NCI-H2107 treated with DMSO at 0.1 percent for 48 hours (cell line): ENCODE measurements at regions not wholly inside any gene's neighbourhood (a gene's known extent, or its start where the extent isn't known, plus 50 kb on each side); places are given as distances from the start of the nearest gene placed in this dataset.
"Not testable (repeated sequence)": the region's sequence is repeated elsewhere in the genome, so short reads cannot be mapped to it uniquely, and the experiment has no call there.

Experiments
- DNase-seq: peaks from one replicate; lab custom pipeline; 2025; ENCODE audit not compliant: unreplicated experiment; lab: John Stamatoyannopoulos, UW

DNA sequence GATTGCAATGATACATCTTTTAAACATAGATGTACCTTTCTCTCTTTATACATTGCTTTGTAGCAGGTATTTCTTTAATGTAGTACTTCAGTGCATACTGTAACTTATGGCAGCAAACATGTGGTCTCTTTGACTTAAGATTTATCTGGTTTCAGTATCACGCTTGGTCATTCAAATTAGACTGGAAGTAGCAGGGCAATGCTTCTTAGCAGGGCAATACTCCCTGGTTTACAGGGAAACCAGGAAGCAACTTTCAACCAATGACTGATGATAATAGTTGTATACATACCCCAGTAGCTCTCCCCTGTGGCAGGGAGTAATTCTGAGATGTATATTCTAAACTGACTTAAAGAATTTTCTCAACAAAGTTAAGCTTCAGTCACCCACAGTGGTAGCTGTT, 761.1 kb upstream of the CDH10 start:
- no peak for DNase-seq

DNA sequence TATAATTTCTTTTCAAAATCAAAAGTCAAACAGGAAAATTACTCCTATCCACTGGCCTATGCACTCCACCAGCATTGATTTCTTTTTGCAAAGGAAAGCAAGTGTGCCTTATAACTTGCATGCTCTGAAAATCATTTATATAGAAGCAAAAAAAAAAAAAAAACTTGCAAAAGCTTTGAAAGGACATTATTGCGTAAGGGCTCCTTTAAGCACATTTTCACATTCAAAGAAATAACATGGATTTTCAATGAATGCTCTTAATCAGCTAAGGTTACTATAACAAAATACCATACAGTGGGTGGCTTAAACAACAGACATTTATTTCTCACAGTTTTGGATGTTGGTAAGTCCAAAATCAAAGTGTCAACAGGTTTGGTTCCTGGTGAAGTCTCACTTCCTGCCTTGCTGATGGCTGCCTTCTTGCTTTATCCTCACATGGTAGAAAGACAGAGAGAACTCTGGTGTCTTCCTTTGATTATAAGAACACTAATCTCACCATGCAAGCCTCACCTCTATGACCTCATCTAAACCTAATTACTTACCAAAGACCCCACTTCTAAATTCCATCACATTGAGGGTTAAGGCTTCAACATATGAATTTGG, 755.2 kb upstream of the CDH10 start:
- DNase-seq, result no peak

DNA sequence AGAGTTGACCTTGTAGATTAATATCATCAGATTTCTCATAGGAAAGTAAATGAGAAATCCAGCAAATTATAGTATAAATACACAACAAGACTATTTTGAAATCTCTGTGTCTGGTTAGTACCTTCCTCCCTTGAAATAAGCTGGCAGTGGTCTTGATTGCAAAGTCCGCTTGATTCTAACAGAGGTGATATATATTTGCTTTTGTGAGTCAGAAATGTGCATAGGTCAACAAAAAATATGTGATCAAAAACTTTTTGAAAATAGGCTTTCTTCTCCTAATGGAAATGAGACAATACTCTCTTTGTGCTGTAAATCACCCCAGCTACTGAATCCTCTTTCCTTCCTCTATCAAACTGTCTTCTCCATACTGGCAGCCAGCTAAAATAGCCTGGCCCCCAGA, 749.2 kb upstream of the CDH10 start:
- DNase-seq, result no peak

DNA sequence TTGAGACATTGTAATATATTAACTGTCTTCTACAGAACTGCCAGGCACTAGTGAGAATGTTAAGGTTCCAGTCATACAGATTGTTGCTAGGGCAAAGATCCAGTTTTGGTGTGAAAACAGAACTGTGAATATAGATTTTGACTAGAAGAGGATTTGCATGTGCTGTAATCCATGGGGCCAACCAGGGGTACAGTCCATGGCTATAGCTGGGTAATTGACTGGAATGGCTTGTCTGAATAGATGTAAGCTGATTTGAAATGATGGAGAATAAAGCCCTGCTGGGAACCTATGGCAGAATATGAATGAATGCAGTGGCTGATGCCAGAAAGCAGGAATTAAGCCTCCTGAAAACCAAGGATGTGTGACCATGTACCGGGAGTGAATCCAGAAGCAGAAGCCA, 748.5 kb upstream of the CDH10 start:
- DNase-seq, result no peak

DNA sequence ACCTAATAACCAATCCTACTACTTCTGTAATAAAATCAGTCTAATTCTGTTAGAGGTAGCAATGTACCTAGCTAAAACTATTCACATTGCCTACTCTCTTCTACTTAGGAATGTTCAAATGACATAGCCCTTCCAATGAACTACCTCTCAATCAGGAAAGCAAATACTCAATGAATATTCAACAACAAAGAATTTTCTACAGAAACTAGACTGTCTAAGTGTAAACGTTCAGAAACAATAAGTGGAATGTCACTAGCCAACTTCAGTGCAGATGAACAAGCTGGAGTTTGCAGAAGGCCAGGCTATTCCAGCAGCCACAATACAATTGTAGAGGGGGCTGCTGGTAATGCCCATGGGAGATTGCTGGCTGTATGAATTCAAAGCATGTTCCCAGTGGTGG, 743.2 kb upstream of the CDH10 start:
- DNase-seq, result no peak

DNA sequence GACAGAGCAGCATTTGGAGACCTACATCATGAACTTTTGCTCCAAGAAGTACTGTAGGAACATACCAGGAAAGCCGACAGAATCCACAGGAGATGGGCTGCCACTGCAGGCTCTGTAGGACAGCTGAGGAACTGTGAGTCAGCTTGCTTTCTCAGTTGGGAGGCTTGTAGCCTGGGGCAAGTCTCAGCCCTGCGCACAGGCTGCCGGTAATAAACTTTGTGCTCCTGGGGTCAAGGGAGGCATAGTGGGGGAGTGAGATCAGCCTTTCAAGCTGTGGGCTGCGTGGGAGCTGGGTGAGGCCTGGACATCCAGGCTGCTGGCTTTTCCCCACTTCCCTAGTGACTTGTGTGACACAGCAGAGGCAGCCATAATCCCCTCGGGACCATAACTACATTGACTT, 718.0 kb upstream of the CDH10 start:
- no peak for DNase-seq

DNA sequence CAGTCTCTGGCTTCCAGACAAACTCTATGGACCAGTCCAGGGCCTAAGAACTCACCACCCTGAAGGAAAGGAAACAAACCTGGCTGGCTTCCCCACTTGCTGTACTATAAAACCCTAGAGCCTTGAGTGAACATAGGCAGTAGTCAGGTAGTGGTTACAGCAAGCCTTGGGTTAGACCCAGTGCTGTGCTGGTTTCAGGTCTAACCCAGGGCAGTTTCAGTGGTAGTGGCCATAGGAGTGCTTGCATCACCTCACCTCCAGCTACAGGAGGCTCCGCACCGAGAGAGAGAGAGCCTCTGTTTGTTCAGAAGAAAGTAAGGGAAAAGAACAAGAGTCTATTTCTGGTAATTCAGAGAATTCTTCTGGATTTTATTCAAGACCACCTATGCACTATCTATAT, 714.1 kb upstream of the CDH10 start:
- DNase-seq, result no peak

DNA sequence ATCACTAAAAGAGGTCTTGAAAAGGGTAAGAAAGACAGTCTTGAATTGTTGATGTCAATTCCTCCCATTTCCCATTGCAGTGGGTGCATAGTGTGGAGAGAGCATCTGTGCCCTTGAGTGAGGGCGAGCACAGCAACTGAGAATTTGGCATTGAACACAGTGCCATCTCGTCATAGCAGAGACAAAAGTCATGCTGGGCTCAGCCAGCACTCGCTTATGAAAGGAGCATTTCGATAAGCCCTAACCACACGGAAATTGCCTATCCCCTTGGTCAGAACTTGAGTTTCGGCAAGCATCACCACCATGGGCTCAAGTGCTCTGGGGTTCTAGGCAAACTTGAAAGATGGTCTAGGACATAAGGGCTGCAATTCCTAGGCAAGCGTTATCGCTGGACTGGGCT, 712.8 kb upstream of the CDH10 start:
- no peak for DNase-seq

DNA sequence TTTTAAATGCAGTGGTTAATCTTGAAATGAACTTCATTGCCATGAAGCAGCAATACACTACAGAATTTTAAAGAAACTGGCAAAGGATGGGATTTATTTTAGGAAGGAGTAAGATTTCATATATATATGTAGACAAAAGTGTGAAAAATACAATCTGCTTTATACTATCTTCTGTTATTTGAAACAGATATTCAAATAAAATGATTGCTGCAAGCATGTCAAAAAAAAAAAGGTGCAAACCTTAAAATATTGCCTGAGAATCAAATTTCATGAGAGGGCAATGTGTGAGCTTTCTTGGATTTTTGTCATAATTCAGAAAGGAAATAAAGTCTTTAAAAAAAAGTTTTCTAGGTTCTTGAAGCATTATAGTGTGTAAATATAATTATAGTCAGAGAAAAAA, 705.0 kb upstream of the CDH10 start:
- DNase-seq, result no peak

DNA sequence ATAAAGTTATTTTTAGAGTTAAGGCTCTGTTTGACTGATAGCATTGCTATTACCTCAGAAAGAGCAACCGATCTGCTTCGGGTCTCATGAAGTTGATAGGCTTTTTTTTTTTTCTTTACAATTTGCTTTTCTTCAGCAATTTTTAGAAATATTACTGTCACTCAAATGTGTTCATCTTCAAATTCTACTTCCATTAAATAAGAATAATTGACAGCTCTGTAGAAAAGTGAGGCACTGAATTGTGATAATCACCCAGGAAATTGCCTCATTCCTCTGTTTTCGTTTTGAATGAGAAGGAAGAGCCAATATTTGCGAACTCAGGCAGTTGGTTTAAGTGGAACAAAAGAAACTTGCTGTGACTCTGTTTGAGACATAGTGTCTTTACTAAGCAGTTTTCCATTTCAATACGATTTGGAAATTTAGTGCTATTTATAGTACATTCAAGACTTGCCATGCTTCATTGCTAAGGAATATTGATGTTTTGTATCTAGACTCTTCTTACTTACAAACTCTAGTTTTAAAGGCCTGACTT, 700.5 kb upstream of the CDH10 start:
- DNase-seq, result no peak

DNA sequence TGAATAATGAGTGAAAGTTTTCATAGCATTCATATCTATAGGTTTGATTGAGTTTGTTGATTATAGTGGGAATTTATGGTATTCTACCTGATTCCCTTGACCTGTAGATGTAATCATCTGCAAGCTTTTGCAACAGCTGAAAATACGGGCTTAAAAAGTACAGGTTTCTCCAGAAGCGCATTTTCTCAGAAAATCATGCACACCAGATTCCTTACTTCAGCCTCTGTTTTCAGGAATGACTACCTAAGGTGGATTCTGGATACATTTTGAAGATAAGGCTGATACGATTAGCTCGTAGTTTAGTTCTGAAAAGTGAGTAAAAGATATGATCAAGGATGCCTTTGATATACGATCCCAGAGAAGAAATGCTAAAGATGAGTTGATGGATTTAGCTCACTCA, 694.8 kb upstream of the CDH10 start:
- DNase-seq, result no peak

DNA sequence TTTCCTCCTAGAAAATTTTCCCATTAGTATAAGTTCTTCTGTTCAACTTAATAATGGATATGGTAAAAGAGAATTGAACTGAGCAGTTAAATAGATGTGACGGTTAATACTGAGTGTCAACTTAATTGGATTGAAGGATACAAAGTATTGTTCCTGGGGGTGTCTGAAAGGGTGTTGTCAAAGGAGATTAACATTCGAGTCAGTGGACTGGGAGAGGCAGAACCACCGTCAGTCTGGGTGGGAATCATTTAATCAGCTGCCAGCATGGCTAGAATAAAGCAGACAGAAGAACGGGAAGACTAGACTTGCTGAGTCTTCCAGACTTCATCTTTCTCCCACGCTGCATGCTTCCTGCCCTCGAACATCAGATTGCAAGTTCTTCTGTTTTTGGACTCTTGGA, 689.6 kb upstream of the CDH10 start:
- DNase-seq, result no peak

DNA sequence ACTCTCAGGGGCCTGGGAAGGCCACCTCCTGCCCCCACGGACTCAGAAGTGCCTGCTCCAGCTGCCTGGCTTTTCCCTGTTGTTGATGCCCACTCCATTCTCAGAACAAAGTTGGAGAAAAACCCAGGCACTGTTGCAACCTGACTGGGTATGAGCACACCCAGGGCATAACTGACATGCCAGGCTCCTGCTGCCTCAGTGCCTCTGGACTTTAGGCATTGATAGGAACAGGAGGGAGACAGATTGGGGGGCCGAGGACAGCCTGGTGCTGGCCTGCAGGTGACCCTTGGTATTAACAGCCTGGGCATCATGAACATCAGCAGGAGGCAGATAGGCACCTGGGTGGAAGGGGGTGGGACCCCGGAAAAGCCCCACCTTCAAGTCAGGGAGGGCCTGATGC, 685.9 kb upstream of the CDH10 start:
- no peak for DNase-seq

DNA sequence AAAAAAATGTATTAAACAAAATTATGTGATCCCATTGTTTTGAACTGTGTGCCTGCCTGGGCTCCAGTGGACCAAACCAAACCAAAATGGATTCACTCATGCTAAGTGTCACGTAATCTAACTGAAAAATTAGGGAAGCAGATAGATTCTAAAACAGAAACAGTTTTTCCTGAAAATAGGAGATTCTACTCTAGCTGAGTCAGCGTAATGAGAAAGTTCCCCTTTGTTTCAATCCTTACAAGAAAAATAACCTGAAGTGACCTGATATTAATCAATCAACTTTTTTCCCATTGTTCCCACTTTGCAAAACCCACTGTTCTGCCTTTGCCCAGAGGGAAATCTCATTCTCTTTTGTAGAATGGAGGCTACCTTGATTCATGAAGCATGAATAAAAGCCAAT, 682.4 kb upstream of the CDH10 start:
- no peak for DNase-seq

DNA sequence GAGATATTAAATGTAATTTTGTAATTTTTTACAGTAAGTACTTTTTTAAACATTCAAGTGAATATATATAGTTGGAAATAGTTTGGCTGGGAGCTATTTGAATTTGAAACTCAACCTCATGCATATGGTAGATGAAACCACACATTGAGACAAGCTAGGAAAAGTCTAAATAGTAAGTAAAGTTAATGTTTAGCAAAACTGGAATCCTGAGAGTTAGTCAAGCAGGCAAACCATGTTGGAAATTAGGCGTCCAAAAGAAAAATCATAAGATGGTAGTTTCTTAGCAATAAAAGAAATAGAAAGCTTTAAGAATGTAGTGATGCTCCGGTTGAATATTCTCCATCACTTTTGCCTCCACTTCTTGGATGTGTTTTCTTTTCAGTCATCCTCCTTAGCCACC, 657.1 kb upstream of the CDH10 start:
- DNase-seq, result no peak

DNA sequence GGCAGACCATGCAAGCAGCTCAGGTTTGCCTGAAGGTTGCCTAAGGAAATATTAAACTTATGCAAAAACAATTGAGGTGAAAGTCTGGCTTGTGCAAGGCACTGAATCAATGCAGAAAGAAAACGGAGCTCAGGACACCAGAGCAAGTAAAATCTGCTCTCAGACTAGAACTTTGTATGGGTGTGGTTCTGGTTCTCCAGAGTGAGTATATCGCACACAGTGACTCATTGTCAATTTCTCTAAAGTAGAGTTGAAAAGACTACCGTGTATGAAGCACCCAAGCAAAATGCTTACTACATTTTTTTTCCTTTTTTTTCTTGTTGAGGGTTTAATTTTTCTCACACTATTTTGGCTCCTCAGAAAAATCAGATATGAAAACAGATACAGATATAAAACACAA, 650.3 kb upstream of the CDH10 start:
- no peak for DNase-seq

DNA sequence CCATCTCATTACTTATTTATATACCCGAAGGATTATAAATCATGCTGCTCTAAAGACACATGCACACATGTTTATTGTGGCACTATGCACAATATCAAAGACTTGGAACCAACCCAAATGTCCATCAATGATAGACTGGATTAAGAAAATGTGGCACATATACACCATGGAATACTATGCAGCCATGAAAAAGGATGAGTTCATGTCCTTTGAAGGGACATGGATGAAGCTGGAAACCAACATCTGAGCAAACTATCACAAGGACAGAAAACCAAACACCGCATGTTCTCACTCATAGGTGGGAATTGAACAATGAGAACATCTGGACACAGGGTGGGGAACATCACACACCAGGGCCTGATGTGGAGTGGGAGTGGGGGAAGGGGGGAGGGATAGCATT, 645.0 kb upstream of the CDH10 start:
- not testable (repeated sequence) for DNase-seq

DNA sequence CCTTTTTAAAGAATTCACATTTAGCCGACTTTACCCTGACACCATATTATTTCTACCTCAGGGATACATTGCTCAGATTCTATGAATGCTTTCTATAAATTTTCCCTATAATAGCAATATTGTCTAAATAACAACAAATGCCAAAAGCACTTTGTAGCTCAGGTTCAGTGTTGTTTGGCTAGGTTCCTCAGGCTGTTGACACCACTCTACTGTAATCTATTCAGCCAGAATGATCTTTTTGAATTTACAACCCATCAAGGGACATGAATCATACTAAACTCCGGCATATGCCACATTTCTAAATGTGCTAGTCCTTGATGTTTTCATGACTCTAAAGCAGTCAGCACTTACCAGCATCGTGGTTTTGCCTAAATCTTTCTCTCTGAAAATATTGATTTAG, 641.5 kb upstream of the CDH10 start:
- no peak for DNase-seq

DNA sequence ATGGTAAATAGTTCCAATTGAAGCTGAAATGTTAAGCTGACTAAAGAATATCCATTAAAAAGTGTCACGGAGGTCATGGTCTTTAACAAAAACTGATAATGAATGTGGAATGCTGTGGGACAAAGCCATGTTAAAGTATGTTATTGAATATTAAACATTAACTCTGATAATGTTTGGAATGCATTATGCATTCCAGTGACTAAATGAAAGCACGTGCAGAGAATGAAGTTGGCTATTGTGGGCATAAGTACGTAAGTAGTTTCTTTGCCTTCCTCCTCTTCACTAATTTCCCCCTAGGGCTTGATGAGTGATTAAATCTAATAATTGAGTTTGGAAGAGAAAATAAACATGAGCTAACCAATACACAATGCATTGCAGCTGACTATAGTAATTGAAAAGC, 640.4 kb upstream of the CDH10 start:
- DNase-seq, result no peak

DNA sequence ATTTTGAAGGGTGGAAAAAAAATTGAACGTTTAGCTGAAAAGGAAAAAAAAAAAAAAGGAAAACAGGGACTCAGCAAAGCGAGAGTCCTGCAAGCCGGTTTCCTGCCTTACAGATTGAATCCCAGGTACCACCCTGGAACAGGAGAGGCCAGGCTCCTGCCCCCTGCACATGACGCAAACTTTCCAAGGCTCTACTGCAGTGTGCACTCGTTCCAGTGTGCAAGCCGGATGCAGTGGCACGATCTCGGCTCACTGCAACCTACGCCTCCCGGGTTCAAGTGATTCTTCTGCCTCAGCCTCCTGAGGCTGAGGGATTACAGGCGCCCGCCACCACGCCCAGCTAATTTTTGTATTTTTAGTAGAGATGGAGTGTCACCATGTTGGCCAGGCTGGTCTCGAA, 618.7 kb upstream of the CDH10 start:
- not testable (repeated sequence) for DNase-seq

DNA sequence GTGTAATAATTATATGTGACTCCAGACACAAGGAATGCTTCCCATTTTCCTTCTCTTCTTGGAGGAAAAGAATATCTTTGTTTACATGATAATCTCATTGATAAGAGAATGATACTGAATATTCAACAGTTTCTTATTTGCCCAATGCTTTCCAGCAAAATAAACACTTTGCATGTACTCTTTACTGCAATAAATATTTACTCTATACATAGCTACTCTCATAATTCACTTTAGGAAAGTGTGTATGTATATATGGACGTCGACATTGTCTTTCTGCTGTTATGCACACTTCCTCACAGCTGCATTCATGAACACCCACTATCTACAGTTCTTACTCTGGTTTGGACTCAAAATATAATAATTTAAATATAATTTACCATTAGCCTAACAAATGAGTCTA, 617.4 kb upstream of the CDH10 start:
- no peak for DNase-seq

DNA sequence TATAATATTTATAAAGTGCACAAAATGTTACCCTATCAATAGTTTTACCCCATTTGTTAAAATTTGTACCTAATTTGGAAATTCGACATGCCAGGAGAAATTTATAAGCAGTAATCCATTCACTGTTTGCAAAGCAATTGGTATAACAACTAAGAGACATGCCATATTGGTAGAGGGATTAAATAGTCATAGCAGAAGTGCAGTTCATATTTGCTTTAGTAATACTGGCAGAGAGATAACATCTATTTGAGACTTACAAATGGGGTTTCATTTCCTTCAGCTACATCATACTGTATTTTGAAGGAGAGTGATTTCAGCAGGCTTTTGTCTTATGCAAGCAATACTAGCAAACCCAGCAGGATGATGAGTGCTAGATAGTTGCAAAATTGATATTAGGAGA, 610.4 kb upstream of the CDH10 start:
- DNase-seq, result no peak

DNA sequence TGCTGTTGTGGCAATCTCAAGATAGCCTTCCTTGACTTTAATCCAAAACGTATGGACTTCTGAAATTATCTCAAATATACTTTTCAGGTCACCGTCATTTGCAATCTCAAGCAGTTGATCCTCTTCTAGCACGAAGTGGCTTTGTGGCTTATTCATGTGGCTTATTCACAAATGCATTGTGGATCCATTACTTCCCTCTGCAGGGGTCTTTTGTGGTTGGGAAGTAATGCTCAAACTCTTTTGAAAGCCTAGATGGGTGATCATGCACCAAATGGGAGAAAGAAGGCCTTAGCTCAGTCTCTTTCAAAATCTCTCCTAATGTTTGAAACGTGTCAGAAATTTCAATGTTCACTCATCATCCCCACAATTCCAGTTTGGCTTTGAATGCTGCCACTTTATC, 597.2 kb upstream of the CDH10 start:
- DNase-seq, result no peak

DNA sequence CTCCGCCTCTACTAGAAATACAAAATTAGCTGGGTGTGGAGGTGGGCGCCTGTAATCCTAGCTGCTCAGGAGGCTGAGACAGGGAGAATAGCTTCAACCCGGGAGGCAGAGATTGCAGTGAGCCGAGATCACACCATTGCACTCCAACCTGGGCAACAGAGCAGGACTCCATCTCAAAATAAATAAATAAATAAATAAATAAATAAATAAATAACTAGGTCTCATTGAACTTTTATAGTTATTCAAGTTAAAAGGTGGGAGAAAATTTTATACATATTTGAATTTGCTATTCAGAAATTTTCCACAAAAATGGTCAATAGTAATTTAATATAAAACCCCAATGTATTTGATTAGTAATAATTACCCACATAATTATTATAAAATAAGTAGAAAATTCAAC, 593.9 kb upstream of the CDH10 start:
- not testable (repeated sequence) for DNase-seq
